CD4-positive, alpha-beta T cell treated with Interleukin-2 at 100 ng/mL for 4 hours (primary cell): ENCODE measurements at regions not wholly inside any gene's neighbourhood (a gene's known extent, or its start where the extent isn't known, plus 50 kb on each side); places are given as distances from the start of the nearest gene placed in this dataset.
"Not testable (repeated sequence)": the region's sequence is repeated elsewhere in the genome, so short reads cannot be mapped to it uniquely, and the experiment has no call there.

ENCODE experiments used
- DNase-seq: peaks from one replicate; pipeline ENCODE4 v3.0.0-alpha.2; 2020; ENCODE audit warnings: low spot score

DNA sequence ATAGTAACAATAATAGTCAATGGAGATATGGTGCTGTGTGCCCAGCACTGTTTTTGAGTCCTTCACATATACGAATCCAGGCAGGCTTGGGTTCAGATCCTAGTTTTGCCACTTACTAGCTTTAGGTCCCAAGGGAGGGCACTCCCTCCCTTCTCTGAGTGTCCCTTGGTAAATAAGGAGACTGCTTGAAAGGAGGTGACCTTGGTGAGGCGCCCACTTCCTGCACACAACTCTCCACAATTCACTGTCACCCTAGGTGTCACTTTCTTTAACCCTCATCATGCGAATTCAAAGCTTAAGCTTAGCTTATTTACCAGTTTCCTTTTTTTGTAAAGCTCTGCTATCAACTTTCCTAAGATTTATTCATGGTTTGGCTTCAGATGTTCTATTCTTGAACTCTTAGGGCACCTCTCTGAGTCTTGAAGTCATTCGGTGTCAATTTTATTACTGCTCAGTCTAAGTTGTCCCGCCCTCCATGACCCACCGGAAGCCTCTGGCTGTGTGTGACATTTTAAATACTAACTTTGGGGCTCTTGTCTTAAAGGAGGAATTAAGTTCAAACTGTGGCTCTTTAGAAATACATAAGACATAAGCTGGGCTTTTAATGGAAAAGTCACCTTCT, 170.7 kb upstream of the ZNF618 start:
- no peak for DNase-seq

DNA sequence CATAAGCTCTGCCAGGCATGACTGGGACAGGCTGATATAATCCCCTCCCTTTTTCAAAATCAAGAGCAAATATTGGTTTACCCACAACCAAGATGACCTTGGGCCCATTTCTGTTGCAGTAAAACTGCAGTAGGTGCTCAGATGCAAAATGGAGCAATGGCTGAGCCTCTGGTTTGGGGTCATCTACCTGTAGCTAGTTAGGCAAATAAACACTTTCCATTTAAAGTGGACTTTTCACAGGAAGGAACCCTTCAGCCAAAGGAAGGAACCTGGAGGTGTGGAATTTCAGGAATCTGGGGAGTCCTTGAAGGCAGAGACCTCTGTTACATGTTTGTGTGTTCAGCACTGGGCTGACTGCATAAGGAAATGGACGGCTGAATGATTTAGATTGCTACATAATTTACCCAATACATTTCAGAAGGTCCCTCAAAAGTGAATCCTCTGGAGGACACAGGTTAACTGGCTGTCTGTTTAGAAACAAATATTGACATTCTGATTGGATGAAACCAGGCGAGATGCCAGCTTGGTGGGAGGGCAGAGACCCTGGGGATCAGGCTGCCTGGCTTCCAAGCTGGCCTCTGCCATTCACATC, 170.1 kb upstream of the ZNF618 start:
- no peak for DNase-seq

DNA sequence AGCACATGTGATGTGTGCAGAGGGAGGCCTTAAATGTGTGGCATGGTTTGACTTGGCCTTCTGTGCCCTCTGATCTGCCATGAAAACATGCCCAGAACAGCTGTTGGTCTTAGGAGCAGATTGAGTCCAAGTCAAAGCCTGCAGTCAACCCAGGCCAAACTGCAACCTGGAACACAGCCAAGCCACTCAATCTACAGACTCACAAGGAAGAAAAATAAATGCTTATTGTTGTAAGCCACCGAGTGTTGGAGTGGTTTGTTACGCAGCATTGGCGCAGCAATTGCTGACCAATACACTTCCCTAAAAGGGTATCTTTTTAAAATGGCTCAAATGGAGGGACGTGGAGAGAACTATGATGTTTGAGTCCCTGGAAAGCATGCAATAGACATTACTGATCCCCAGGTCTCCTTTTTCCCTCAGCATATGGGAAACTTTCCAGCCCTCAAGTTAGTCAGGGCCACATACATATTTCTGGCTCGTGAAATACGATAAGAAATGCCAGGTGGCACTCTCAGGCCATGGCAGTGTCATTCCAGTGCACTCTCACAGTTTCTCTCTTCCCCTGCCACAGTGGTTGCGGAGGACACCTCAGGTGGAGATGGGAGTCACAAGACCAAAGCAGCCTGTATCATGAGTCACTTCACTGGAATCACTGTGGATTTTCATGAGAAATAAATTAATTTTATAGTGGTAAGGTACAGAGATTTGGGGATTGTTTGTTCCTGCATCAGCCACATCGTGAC, 168.0 kb upstream of the ZNF618 start:
- DNase-seq = no peak

DNA sequence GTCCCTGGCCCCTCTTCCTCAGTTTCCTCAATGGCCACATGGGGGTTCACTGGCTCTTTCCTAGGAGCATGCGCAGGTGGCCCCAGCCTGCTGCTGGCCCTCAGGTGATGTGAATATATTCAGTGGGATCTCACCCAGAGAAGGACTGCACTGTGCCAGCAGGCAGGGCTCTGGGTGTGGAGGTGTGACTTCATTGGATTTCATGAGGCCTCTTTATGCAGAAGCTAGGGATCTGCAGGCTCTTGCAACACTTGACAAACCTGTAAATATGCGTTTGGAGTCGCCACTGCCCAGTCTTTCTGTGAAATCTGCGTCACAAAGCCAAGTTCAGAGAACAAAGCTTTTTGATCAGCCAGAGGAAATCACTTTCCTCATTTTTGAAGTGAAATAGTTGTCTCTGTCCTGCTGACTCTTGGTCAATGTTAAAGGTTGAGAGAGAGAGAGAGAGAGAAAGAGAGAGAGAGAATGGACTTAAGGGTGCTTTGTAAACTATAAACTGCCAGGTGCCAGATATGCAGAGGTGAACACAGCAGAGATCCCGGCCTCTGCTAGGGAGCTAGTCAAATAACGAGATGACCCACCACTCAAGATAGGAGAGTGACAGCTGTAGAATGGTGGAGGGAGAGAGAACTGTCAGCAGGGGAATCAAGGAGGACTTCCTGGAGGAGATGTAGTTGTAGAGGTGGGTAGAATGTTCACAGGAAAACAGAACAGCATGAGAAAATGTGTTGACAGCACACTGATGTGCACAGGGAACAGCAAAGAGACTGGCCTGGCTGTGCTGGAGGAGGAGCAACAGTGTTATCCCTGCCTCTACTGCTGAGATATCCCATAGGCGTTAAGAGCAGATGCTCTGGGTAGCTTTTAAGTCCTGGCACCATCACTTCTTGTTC, 167.0 kb upstream of the ZNF618 start:
- DNase-seq = no peak

DNA sequence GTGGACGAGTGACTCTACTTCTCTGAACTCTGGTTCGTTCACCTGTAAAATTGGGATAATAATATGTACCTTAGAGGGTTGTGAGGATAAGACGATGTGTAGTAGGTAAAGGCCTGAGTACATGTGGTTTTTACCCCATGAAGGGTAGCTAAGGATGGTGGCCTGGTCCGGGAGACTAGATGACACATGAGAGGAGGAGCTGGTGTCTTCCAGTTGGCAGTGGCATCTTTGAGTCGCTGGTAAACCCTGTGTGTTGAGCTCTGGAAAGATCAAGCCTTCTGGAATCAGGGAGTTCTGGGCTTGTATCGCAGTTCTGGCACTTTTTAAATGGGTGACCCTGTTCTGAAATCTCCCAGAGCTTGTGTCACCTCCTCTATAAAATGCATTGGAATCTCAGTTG, 166.4 kb upstream of the ZNF618 start:
- DNase-seq = no peak

DNA sequence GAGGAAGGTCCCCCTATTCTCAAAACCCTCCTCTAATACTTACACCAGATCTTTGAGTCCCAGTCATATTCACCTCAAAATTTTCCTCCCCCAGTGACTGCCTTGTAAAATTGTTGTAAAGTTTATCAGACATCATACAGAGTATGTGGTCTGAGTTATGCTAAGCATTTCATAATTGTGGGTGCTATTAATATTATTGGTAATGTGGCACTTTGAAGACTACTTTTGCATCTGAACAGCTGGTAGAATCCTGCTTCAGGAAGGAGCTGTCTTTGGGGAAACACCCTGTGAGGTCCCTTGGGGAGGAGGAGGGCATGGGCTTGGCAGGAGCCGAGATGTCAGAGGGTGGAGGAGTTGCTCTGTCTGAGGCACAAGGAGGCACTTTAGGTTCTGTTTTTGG, 164.9 kb upstream of the ZNF618 start:
- DNase-seq = no peak

DNA sequence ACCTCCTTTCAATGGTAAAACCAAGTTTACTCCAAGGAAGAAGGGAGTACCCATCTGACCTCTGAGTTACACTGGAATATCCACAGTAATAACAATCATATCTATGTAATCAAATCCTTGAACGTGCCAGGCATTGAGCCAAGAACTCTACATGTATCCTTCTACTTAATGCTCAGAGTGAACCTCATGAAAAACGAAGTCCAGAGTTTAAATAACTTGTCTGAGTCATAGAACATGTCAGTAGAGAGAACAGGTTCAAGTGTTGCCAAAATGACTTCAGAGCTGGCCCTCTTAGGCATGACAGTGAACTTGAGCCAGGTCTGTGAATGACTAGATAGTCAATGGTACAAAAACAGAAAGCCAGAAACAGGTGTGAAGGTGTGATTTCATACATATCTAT, 164.1 kb upstream of the ZNF618 start:
- no peak for DNase-seq

DNA sequence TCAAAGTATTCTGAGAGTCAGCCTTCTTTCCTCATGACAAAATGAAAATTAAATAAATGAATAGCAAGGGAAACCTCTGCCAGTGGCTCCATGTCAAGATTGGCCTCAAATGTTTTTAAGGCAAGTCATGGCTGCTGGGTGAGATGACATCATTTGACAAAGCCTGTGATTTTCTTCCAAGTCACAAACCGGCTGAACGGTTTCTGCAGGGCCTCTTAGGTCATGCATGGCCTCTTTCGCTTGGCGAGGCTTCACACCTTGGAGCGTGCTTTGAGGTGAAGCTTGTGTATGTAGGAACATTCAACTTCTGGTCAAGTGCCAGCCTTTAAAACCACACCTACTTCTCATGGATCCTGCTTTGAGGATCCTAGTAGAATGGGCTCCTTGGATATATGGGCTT, 161.0 kb upstream of the ZNF618 start:
- no peak for DNase-seq

DNA sequence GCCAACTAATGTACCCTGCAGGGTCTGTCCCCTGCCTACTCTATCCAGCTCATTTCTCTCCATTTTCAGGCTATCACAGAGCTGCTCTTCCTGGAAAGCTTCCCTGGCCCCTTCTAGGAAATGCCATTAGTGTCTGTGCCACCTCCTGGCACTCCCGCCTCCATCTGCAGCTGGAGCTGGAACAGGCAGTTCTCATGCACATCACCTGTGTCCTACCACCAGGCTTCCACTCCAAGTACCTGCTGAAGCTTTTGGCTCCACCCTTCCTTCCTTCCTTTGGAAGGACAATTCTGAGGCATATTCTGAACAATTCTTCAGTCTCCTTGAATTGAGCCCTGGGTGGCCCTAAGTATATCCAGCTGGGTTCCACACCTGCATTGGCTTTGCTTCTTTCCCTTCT, 156.2 kb upstream of the ZNF618 start:
- no peak for DNase-seq

DNA sequence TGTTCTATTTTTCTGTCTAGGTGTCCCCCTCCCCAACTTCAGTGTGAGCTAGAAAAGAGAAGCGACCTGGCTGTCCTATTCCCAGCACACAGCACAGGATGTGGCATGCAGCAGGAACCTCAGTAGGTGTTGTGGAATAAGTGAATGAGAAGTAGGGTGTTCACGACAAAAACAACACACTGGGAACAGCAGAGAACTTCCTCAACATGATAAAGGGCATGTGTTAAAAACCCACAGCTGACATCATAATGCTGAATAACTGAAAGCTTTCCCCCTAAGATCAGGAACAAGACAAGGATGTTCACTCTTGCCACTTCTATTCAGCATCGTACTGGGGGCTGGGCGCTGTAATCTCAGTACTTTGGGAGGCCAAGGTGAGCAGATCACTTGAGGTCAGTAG, 155.6 kb upstream of the ZNF618 start:
- no peak for DNase-seq

DNA sequence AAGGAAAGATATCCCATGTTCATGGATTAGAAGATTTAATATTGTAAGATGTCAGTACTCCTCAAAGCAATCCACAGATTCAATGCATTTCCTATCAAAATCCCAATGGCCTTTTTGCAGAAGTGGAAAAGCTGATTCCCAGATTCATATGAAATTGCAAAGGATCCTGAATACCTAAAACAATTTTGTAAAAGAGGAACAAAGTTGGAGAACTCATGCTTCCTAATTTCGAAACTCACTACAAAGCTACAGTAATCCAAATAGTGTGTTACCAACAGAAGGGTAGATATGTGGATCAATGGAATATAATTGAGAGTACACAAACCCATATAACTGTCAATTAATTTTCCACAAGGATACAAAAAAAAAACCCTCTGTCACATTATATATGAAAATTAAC, 154.3 kb upstream of the ZNF618 start:
- no peak for DNase-seq

DNA sequence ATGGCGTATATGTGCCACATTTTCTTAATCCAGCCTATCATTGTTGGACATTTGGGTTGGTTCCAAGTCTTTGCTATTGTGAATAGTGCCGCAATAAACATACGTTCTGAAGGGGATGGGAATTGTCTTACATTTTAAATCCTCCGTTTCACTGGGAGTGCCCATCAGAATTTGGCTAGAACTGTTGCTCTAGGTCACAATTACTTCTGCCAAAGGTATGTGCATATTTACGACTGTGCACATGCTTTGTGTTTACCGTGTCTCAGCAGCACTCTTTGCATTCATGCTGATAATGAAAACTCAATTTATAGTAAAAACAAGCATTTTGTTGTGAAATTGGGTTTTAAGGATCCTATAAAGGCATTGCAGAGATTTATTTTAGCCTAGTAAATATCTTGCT, 151.9 kb upstream of the ZNF618 start:
- DNase-seq = no peak

DNA sequence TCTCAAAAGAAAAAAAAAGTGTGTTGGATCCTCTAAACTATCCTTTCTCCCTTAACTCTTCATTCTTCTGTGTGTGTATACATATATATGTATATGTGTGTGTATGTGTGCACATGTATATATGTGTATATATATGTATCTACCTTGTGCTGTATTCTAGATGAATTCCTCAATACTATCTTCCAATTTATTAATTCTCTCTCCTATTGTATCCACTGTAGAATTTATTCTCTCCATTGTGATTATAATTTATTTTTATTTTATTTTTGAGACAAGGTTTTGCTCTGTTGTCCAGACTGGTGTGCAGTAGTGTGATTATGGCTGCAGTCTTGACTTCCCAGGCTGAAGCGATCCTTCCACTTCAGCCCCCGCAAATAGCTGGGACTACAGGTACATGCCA, 147.1 kb upstream of the ZNF618 start:
- no peak for DNase-seq

DNA sequence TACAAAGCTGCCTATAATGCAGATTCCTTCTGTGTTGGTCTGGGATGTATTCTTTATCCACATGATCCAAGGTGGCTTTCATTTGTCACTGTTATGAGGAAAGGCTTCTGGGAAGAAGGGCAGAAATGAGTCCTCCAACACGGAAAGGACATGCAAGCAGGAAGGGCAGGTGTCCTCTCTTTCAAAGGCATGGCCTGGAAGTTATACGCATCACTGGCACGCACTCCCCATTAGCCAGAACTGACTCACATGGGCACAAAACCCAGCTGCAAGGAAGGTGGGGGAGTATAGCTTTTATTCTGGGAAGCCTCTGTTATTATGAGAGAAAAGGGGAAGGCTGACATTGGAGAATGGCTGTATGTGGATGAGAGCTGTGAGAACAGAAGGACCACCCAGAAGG, 141.3 kb upstream of the ZNF618 start:
- no peak for DNase-seq

DNA sequence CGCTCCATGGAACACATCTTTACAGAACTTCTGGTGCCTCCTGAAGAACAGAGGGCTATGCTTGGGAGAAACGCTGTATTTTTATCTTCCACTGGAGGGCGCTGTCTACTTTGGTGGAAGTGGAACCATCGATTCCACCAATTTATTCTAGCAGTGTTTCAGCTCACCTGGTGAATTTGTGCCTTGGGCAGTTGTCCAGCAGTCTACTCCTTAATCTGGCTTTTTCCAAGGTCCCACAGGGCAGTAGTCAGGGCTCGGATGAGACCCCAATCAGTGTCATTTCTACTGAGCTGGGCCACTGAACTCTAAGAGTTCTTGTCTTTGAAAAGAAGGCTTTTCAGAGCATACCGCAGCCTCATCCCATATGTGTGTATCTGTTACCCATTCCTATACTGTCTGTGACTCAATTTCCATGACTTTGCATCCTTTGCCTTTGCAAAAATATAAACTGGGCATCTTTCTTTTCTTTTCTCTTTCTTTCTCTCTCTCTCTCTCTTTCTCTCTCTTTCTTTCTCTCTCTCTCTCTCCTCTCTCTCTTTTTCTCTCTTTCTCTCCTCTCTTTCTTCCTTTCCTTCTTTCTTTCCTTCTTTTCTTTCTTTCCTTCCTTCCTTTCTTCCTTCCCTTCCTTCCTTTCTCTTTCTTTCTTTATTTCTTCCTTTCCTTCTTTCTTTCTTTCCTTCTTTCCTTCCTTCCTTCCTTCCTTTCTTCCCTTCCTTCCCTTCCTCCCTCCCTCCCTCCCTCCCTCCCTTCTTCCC, 138.4 kb upstream of the ZNF618 start:
- peak; percentile 8 for DNase-seq

DNA sequence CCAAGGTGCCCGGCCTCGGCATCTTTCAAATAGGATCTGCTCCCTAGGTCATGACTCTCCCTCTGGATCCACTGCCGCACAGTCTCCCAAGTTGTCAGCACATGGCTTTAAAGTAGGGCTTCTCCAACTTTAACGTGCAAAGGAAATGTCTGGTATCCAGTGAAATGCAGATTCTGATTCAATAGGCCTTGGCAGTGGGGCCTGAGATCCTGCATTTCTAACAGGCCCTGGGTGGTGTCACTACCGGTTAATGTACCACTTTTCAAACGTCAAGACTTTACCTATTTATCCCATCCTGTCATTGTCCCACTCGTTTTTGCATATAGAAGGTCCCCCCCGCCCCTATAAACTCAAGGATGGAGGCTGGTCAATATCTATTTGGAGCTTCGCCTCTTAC, 137.6 kb upstream of the ZNF618 start:
- DNase-seq = no peak

DNA sequence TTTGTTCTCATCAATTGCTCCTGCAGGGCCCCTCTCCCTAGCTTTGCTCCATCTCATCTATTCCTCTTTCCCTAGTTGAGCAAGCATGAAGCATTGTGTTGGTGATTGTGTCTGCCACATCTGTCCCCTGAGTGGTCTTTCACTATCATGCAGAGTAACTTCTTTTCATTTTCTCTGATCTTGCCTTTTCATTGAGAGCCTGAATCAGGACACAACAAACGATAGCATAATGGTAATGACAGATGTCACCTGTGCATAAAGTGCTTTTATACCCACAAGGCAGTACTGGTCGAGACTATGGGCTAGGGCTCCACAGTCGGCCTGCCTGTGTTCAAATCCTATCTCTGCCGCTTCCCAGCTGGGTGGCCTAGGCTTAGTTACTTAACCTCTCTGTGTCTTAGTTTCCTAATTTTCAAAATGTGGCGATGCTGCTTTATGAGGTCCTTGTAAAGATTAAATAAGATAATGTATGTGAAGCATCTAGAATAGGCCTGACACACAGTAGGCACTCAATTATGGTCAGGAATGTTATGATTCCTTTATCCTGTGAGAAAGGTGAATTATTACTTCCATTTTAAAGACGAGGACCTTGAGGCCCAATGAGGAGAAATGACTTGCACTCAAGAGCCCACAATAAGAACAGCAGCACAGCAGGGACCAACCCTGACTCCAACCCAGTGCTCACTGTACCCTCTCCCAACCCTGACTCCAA, 137.1 kb upstream of the ZNF618 start:
- no peak for DNase-seq

DNA sequence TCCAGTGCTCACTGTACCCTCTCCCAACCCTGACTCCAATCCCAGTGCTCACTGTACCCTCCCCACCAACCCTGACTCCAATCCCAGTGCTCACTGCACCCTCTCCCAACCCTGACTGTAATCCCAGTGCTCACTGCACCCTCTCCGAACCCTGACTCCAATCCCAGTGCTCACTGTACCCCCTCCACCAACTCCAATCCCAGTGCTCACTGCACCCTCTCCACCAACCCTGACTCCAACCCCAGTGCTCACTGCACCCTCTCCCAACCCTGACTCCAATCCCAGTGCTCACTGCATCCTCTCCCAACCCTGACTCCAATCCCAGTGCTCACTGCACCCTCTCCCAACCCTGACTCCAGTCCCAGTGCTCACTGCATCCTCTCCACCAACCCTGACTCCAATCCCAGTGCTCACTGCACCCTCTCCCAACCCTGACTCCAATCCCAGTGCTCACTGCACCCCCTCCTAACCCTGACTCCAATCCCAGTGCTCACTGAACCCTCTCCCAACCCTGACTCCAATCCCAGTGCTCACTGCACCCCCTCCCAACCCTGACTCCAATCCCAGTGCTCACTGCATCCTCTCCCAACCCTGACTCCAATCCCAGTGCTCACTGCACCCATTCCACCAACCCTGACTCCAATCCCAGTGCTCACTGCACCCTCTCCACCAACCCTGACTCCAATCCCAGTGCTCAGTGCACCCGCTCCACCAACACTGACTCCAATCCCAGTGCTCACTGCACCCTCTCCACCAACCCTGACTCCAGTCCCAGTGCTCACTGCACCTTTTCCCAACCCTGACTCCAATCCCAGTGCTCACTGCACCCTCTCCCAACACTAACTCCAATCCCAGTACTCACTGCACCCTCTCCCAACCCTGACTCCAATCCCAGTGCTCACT, 136.3 kb upstream of the ZNF618 start:
- not testable (repeated sequence) for DNase-seq

DNA sequence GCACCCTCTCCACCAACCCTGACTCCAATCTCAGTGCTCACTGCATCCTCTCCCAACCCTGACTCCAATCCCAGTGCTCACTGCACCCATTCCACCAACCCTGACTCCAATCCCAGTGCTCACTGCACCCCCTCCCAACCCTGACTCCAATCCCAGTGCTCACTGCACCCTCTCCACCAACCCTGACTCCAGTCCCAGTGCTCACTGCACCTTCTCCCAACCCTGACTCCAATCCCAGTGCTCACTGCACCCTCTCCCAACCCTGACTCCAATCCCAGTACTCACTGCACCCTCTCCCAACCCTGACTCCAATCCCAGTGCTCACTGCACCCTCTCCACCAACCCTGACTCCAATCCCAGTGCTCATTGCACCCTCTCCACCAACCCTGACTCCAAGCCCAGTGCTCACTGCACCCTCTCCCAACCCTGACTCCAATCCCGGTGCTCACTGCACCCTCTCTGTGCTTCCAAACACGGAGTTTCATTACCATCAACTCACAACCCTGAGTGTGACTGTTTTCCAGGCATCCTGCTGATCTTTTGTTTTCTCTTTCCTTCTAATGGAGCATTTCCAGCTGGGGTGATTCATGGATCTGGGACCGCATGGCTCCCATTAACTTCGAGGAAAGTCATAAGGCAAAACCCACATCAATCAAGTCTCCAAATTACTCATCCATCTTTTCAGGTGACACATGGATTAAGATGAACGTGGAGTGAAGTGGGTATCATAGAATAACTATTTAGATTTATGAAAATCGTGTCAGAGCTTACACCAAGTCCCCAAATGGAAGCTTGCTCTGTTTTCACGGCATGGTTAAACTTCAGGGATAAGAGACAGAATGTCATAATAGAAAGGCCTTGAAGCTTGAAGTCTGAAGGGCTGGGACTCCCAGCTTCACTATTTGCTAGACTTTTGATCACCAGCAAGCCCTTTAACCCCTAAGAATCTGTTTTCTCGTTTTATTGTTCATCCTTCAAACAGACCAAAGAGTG, 135.3 kb upstream of the ZNF618 start:
- DNase-seq = not testable (repeated sequence)
